GM23338 (cell line): ENCODE measurements at regions not wholly inside any gene's neighbourhood (a gene's known extent, or its start where the extent isn't known, plus 50 kb on each side); places are given as distances from the start of the nearest gene placed in this dataset.

Experiments
- ATAC-seq: fragments of 200-7000 bp; cut with Tn5 transposase; 3 replicates; pipeline ENCODE4 v1.9.1; 2020
- DNase-seq: peaks from one replicate; pipeline ENCODE4 v3.0.0-alpha.2; 2015; ENCODE audit warnings: low spot score
- H2AFZ ChIP-seq: fragments of 200-600 bp; sonication (generic); 2 replicates; pipeline ENCODE4 v1.8.0; 2016; ENCODE audit warnings: antibody characterized with exemption, mild to moderate bottlenecking, moderate library complexity
- H3F3A ChIP-seq: fragments of 200-600 bp; sonication (generic); replicated peaks from 2 replicates; pipeline ENCODE4 v1.8.0; 2017; ENCODE audit warnings: antibody characterized with exemption, mixed run types, low read depth
- H3K27ac ChIP-seq: fragments of 200-600 bp; sonication (generic); 2 replicates; pipeline ENCODE4 v1.6.1; 2016; ENCODE audit warnings: low read depth
- H3K27me3 ChIP-seq: fragments of 200-600 bp; sonication (generic); 2 replicates; pipeline ENCODE4 v1.8.0; 2016; ENCODE audit warnings: mild to moderate bottlenecking, mixed run types, moderate library complexity; ENCODE audit not compliant: insufficient read depth
- H3K36me3 ChIP-seq: fragments of 200-600 bp; sonication (generic); 2 replicates; pipeline ENCODE4 v1.8.0; 2016; ENCODE audit warnings: mild to moderate bottlenecking; ENCODE audit not compliant: insufficient read depth
- H3K4me1 ChIP-seq: fragments of 200-600 bp; sonication (generic); 2 replicates; pipeline ENCODE4 v1.8.0; 2016; ENCODE audit warnings: mild to moderate bottlenecking, moderate library complexity; ENCODE audit not compliant: insufficient read depth
- H3K4me2 ChIP-seq: fragments of 200-600 bp; sonication (generic); 2 replicates; pipeline ENCODE4 v1.7.1; 2017; ENCODE audit warnings: mixed run types
- H3K4me3 ChIP-seq: fragments of 200-600 bp; sonication (generic); 2 replicates; pipeline ENCODE4 v1.6.1; 2016; ENCODE audit warnings: mixed run types
- H3K79me2 ChIP-seq: fragments of 200-600 bp; sonication (generic); replicated peaks from 2 replicates; pipeline ENCODE4 v1.8.0; 2017; ENCODE audit warnings: mild to moderate bottlenecking; ENCODE audit not compliant: insufficient read depth
- H3K9me2 ChIP-seq: fragments of 200-600 bp; sonication (generic); 2 replicates; pipeline ENCODE4 v1.8.0; 2017; ENCODE audit not compliant: insufficient read depth
- H4K20me1 ChIP-seq: fragments of 200-600 bp; sonication (generic); replicated peaks from 2 replicates; pipeline ENCODE4 v1.8.0; 2017; ENCODE audit warnings: mild to moderate bottlenecking; ENCODE audit not compliant: insufficient read depth
- H3K27ac Mint-ChIP-seq: 2 replicates; pipeline ENCODE4 v1.8.0; 2020; ENCODE audit warnings: inconsistent platforms, mild to moderate bottlenecking, moderate library complexity, mixed read lengths
- H3K27me3 Mint-ChIP-seq: 3 replicates; pipeline ENCODE4 v1.8.0; 2022; ENCODE audit warnings: low read depth, mild to moderate bottlenecking, moderate library complexity, mixed read lengths, inconsistent platforms; ENCODE audit not compliant: insufficient read depth, poor library complexity
- H3K36me3 Mint-ChIP-seq: 3 replicates; pipeline ENCODE4 v1.8.0; 2021; ENCODE audit warnings: low read depth, mild to moderate bottlenecking, inconsistent platforms, moderate library complexity, mixed read lengths
- H3K4me1 Mint-ChIP-seq: 3 replicates; pipeline ENCODE4 v1.8.0; 2020; ENCODE audit warnings: mild to moderate bottlenecking, inconsistent platforms, mixed read lengths
- H3K4me3 Mint-ChIP-seq: 3 replicates; pipeline ENCODE4 v1.8.0; 2021; ENCODE audit warnings: moderate library complexity, mild to moderate bottlenecking, inconsistent platforms, mixed read lengths
- H3K9me3 Mint-ChIP-seq: 3 replicates; pipeline ENCODE4 v1.8.0; 2020; ENCODE audit warnings: moderate library complexity, mild to moderate bottlenecking, inconsistent platforms, mixed read lengths
- CREB1 ChIP-seq: fragments of 250-450 bp; sonication (Bioruptor Pico); IDR thresholded peaks from 2 replicates; pipeline ENCODE4 v1.5.0; 2020; ENCODE audit warnings: low read depth, mild to moderate bottlenecking, moderate library complexity
- ETS1 ChIP-seq: IDR thresholded peaks from 2 replicates; pipeline ENCODE4 v1.6.1; 2016; ENCODE audit warnings: antibody characterized with exemption
- JUNB ChIP-seq: IDR thresholded peaks from one replicate; pipeline ENCODE4 v1.6.1; 2016; ENCODE audit warnings: antibody characterized with exemption; ENCODE audit not compliant: unreplicated experiment
- POLR2AphosphoS5 ChIP-seq: IDR thresholded peaks from 2 replicates; pipeline ENCODE4 v1.6.1; 2016; ENCODE audit warnings: antibody characterized with exemption, low read depth
- REST ChIP-seq: IDR thresholded peaks from one replicate; pipeline ENCODE4 v1.6.1; 2018; ENCODE audit warnings: antibody characterized with exemption; ENCODE audit not compliant: unreplicated experiment
- ZNF462 ChIP-seq: fragments of 250-450 bp; sonication (Bioruptor Pico); IDR thresholded peaks from 2 replicates; pipeline ENCODE4 v1.5.0; 2020; ENCODE audit warnings: mild to moderate bottlenecking, moderate library complexity

GRCh38 chr5:133888625-133888991, 79.8 kb downstream of the C5orf15 start (continued):
- TF ChIP-seq ZNF462 (CRISPR knock-in tag) (no peak), ETS1 (no peak), POLR2AphosphoS5 (no peak)

- Mint-ChIP-seq H3K27me3 (peaks cover 3% of the 10 kb centered on the region), H3K4me3 (no peak overlapping the region), H3K27ac (no peak overlapping the region), H3K9me3 (no peaks in the 10 kb centered on the region), H3K36me3 (no peaks in the 10 kb centered on the region), H3K4me1 (no peaks in the 10 kb centered on the region; the same call in 1 of the 3 replicates)
- Histone ChIP-seq H3K4me2 (no peak overlapping the region), H3K4me3 (no peak overlapping the region), H4K20me1 (no peaks in the 10 kb centered on the region), H3K9me2 (no peaks in the 10 kb centered on the region), H3K27ac (no peak overlapping the region), H2AFZ (no peak overlapping the region), H3F3A (no peaks in the 10 kb centered on the region), H3K79me2 (no peaks in the 10 kb centered on the region), H3K4me1 (no peaks in the 10 kb centered on the region), H3K27me3 (no peaks in the 10 kb centered on the region), H3K36me3 (no peaks in the 10 kb centered on the region)
- no peak for ATAC-seq
- no peak for DNase-seq
- no peak for TF ChIP-seq CREB1
- TF ChIP-seq ETS1: no peak
- TF ChIP-seq REST: no peak
- TF ChIP-seq JUNB: no peak
These were observed 82.9 kb downstream of the C5orf15 start for GRCh38 chr5:133885566-133885965.
